GM12872 (cell line): ENCODE measurements at regions not wholly inside any gene's neighbourhood (a gene's known extent, or its start where the extent isn't known, plus 50 kb on each side); places are given as distances from the start of the nearest gene placed in this dataset.
A peak's percentile ranks its signal among the peaks of the same experiment; 100 is the strongest.

Experiments
- TF ChIP-seq, protein P1 (sequence below): IDR thresholded peaks from 3 replicates; pipeline ENCODE4 v1.5.1; 2011; ENCODE audit warnings: low read depth, mild to moderate bottlenecking, low read length, moderate library complexity; ENCODE audit not compliant: insufficient read depth

DNA sequence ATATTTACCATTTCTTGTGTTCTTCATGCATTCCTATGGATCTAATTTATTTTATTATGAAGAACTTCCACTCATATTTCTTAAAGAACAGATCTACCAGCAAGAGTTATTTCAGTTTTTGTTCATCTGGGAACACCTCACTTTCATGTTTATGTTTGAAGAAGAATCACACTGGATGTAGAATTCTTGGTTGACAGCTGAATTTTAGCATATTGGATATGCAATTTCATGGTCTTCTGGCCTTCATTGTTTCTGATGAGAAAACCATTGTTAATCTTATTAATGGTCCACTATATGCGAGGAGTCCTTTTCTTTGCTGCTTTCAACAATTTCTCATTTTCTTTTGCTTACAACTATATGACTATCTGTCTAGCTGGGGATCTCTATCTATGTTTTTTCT is 189.2 kb downstream of the UXS1 start:
- TF ChIP-seq, protein P1, sequence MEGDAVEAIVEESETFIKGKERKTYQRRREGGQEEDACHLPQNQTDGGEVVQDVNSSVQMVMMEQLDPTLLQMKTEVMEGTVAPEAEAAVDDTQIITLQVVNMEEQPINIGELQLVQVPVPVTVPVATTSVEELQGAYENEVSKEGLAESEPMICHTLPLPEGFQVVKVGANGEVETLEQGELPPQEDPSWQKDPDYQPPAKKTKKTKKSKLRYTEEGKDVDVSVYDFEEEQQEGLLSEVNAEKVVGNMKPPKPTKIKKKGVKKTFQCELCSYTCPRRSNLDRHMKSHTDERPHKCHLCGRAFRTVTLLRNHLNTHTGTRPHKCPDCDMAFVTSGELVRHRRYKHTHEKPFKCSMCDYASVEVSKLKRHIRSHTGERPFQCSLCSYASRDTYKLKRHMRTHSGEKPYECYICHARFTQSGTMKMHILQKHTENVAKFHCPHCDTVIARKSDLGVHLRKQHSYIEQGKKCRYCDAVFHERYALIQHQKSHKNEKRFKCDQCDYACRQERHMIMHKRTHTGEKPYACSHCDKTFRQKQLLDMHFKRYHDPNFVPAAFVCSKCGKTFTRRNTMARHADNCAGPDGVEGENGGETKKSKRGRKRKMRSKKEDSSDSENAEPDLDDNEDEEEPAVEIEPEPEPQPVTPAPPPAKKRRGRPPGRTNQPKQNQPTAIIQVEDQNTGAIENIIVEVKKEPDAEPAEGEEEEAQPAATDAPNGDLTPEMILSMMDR, result no peak

DNA sequence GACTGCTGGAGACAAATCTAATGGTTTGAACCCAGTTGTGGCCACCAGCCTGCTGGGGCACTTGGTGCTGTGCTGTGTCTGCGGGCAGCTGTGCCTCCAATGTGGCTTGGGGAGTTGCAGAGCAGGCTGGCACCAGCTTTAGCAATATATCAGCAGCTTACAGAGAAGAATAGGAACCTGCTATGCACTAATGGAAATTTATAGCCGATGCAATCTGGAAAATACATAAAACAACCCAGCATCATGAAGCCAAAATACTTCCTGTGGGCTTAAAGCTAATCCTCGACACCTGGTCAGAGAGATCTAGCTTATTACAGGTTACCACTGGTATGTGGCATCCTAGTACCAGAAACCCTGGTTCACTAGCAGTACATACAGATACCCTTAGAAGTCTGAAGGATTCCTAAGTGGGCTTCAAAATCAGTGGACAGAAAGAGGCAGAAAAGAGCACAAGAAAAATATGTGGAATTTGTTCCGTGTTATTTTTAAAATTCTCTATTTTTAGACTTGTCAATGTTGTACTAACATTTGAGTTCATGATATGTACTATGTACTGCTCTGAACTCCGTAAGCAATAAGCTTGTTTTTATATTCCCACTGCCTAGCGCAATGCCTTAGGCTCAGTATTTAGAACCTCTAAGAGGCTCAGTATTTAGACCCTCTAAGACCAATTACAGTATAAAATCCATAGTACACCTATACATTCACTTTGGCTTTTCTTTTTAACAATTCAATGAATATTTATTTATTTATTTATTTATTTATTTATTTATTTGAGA is 194.7 kb downstream of the UXS1 start:
- TF ChIP-seq, protein P1, result no peak

DNA sequence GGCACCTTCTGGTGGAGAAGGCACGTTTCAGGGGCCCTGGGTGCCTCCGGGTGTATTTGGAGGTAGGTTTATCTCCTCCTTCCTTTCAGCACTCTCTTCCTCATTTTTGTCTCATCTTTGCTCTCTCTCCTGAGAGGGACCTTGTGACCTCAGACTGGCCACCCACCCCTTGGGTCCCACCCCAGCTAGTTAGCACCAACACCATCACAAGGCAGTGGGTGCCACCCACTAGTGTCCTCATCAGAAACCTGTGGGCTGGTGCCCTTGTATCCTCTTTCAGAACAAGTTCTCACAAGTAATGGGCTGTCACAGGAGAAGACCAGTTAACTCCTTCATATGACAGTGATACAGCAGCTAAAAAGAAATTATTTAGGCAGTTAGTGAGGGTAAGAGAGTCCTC is 196.4 kb downstream of the UXS1 start:
- TF ChIP-seq, protein P1, result no peak

DNA sequence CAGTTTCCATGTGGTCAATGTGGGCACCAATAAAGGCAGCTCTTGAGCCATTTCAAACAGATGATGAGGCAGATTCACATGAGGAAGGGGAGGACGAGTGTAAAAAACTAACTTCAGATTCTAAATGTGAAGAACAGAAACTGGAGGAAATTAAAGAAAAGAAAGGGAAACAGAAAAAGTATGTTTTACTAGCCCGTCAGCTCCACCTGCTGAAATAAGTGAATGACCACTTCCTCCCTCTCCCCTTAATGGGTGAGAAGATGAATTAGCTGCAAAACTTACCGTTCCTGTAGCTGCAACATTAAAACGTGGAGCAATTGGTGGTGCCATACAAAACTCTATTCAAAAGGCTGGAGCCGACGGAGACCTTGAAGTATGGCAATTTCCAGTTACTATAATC is 203.5 kb downstream of the UXS1 start:
- TF ChIP-seq, protein P1, result peak; percentile 30; the same call in 1 of the 3 replicates

DNA sequence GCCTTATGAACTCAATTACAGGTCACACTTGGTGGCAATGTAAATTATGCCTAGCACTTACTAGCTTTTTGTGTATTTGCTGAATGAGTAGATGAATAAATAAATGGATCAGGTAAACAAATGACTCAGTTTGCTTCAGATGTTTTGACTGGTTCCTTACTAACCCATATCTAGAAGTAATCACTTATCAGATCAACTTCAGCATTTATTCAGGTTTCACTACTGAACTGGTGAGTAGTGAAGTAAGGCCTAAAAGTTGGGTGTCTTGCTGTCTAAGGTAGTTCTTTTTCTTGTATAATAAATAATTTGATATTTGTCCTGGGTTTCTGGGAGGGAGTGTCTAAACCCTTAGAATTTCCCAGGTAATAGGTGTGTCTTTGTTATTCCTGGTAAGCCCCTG is 205.0 kb downstream of the UXS1 start:
- TF ChIP-seq, protein P1, result no peak

DNA sequence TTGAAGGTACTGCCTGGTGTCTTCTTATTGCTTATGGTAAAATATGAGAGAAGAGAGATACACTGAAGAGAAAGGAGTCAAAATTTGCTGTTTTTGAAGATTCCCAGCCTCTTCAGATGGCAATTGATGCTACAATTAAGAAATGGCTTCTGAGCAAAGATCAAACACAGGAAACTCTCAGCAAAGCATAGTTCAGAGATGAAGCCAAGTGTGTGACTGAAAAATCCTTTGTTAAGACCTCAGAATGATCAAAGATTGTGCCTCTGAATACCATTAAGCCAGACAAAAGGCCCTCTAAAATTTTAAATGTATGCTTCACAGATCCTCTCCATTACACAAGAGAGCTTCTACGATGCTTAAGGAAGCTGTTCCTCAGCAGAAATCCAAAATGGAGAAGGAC is 216.3 kb downstream of the UXS1 start:
- TF ChIP-seq, protein P1, result no peak

DNA sequence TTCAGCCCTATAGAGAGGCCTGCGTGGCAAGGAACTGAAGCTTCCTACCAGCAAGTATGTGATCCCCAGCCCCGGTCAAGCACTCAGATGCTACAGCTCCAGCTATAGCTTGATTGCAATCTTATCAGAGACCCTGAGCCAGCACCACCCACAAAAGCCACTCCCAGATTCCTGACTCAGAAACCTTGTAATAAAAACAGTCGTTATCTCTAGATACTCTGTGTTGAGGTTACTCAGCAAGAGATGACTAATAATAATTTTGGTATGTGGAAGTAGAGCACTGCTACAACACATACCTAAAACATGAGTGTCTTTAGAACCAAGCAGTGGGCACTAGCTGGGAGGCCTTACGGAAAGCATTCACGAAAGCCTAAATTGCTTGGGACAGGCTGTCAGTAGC is 216.9 kb downstream of the UXS1 start:
- TF ChIP-seq, protein P1, result no peak
